SK-N-SH (cell line): ENCODE measurements at regions not wholly inside any gene's neighbourhood (a gene's known extent, or its start where the extent isn't known, plus 50 kb on each side); places are given as distances from the start of the nearest gene placed in this dataset.

Source experiments
- CTCF ChIA-PET: fragments of 300-600, 350-600 bp; formaldehyde crosslinking; extraction: SDS; loops from one replicate; lab custom pipeline; 2021; lab: Yijun Ruan, JAX
- POLR2A ChIA-PET: fragments of 350-600 bp; sonication (Branson Sonifier 250); formaldehyde crosslinking; extraction: SDS; loops from one replicate; lab custom pipeline; 2020; ENCODE audit warnings: antibody characterized with exemption, inconsistent platforms; lab: Yijun Ruan, JAX
- DNase-seq: peaks from one replicate; pipeline ENCODE4 v3.0.0; 2012
- H2AFZ ChIP-seq: fragments of 200-600 bp; sonication (generic); 2 replicates; pipeline ENCODE4 v1.8.1; 2016; ENCODE audit warnings: antibody characterized with exemption, mild to moderate bottlenecking, low read depth
- H3F3A ChIP-seq: fragments of 200-600 bp; sonication (generic); replicated peaks from 2 replicates; pipeline ENCODE3; 2016; ENCODE audit warnings: antibody characterized with exemption, mild to moderate bottlenecking; ENCODE audit not compliant: insufficient read depth
- H3K27ac ChIP-seq, 2 experiments: fragments of 200-500 bp in 1 of 2; fragments of 200-600 bp in 1 of 2; sonication (Bioruptor generic) in 1 of 2; sonication (generic), shearing (Covaris generic) in 1 of 2; 2 replicates each; pipeline versions ENCODE4 v1.5.1 to v1.6.1; 2014 to 2016; ENCODE audit warnings: low read depth in 2 of 2, inconsistent platforms in 1 of 2, low read length in 1 of 2, mild to moderate bottlenecking in 1 of 2, mixed read lengths in 1 of 2
- H3K27me3 ChIP-seq: fragments of 200-600 bp; sonication (generic), shearing (Covaris generic); 2 replicates; pipeline ENCODE4 v1.6.1; 2016; ENCODE audit warnings: mixed run types; ENCODE audit not compliant: insufficient read depth
- H3K36me3 ChIP-seq, 2 experiments: fragments of 200-500 bp in 1 of 2; fragments of 200-600 bp in 1 of 2; sonication (Bioruptor generic) in 1 of 2; sonication (generic) in 1 of 2; replicated peaks in 1 of 2; 2 replicates each; pipeline versions ENCODE3 to v1.5.1; 2014 to 2016; ENCODE audit warnings: low read length in 1 of 2, mild to moderate bottlenecking in 1 of 2; ENCODE audit not compliant: insufficient read depth in 2 of 2, control insufficient read depth in 1 of 2
- H3K4me1 ChIP-seq, 2 experiments: fragments of 200-500 bp in 1 of 2; fragments of 200-600 bp in 1 of 2; sonication (Bioruptor generic) in 1 of 2; sonication (generic), shearing (Covaris generic) in 1 of 2; 2 replicates each; pipeline versions ENCODE4 v1.5.1 to v1.6.1; 2014 to 2016; ENCODE audit warnings: low read depth in 1 of 2, low read length in 1 of 2, mixed run types in 1 of 2; ENCODE audit not compliant: insufficient read depth in 2 of 2, control insufficient read depth in 1 of 2
- H3K4me2 ChIP-seq: fragments of 200-600 bp; sonication (generic), shearing (Covaris generic); 2 replicates; pipeline ENCODE4 v1.6.1; 2017; ENCODE audit warnings: mixed run types
- H3K4me3 ChIP-seq, 2 experiments: fragments of 200-500 bp in 1 of 2; fragments of 200-600 bp in 1 of 2; sonication (Bioruptor generic) in 1 of 2; sonication (generic), shearing (Covaris generic) in 1 of 2; 2 replicates each; pipeline versions ENCODE4 v1.5.1 to v1.8.1; 2014 to 2016; ENCODE audit warnings: low read depth in 2 of 2, inconsistent platforms in 1 of 2, low read length in 1 of 2, mild to moderate bottlenecking in 1 of 2, mixed read lengths in 1 of 2, moderate library complexity in 1 of 2
- H3K79me2 ChIP-seq: fragments of 200-600 bp; sonication (generic); 2 replicates; pipeline ENCODE4 v1.8.1; 2017; ENCODE audit warnings: mild to moderate bottlenecking; ENCODE audit not compliant: insufficient read depth
- H3K9ac ChIP-seq: fragments of 200-600 bp; sonication (generic); 2 replicates; pipeline ENCODE4 v1.6.1; 2017; ENCODE audit warnings: mixed run types
- H3K9me2 ChIP-seq: fragments of 200-600 bp; sonication (generic); 2 replicates; pipeline ENCODE4 v1.6.1; 2017; ENCODE audit warnings: mixed run types
- H3K9me3 ChIP-seq: fragments of 200-600 bp; sonication (generic); 2 replicates; pipeline ENCODE4 v1.6.1; 2017; ENCODE audit warnings: mixed run types, mild to moderate bottlenecking, moderate library complexity
- H4K20me1 ChIP-seq: fragments of 200-600 bp; sonication (generic); 2 replicates; pipeline ENCODE4 v1.6.1; 2017; ENCODE audit warnings: mild to moderate bottlenecking, mixed run types; ENCODE audit not compliant: insufficient read depth
- CTCF ChIP-seq: fragments of 200-600 bp; sonication (generic); IDR thresholded peaks from 2 replicates; pipeline ENCODE4 v1.6.1; 2017; ENCODE audit warnings: antibody characterized with exemption, mild to moderate bottlenecking, moderate library complexity
- ELF1 ChIP-seq: IDR thresholded peaks from 2 replicates; pipeline ENCODE4 v1.4.0; 2012
- EP300 ChIP-seq, 2 experiments: IDR thresholded peaks; 2 replicates each; pipeline versions ENCODE4 v1.4.0 to v1.6.1; 2012; ENCODE audit warnings: borderline replicate concordance in 1 of 2, low read depth in 1 of 2, low read length in 1 of 2
- FOSL2 ChIP-seq: IDR thresholded peaks from 2 replicates; pipeline ENCODE4 v1.4.0; 2012; ENCODE audit warnings: low read depth, mild to moderate bottlenecking, moderate library complexity, borderline replicate concordance
- FOXM1 ChIP-seq: IDR thresholded peaks from 2 replicates; pipeline ENCODE4 v1.4.0; 2012; ENCODE audit warnings: low read depth, mild to moderate bottlenecking
- GABPA ChIP-seq: IDR thresholded peaks from 2 replicates; pipeline ENCODE4 v1.4.0; 2012; ENCODE audit warnings: low read depth, mild to moderate bottlenecking
- GATA2 ChIP-seq: sonication (generic); formaldehyde crosslinking; IDR thresholded peaks from 2 replicates; pipeline ENCODE4 v1.5.0; 2020; ENCODE audit warnings: mild to moderate bottlenecking, missing genetic modification reagents
- JUND ChIP-seq: IDR thresholded peaks from 2 replicates; pipeline ENCODE4 v1.4.0; 2012
- MAX ChIP-seq: IDR thresholded peaks from 2 replicates; pipeline ENCODE4 v1.4.0; 2012; ENCODE audit warnings: low read depth
- PBX3 ChIP-seq: IDR thresholded peaks from 2 replicates; pipeline ENCODE4; 2012
- POLR2AphosphoS5 ChIP-seq: IDR thresholded peaks from 2 replicates; pipeline ENCODE4 v1.6.1; 2012; ENCODE audit warnings: low read depth, low read length
- RCOR1 ChIP-seq: fragments of 150-350 bp; IDR thresholded peaks from 2 replicates; pipeline ENCODE4 v1.6.1; 2017; ENCODE audit warnings: antibody characterized with exemption, low read length
- RXRA ChIP-seq: IDR thresholded peaks from 2 replicates; pipeline ENCODE4 v1.4.0; 2012; ENCODE audit warnings: low read depth, mild to moderate bottlenecking, borderline replicate concordance
- SIN3A ChIP-seq: IDR thresholded peaks from 2 replicates; pipeline ENCODE4 v1.6.1; 2012; ENCODE audit warnings: low read depth, mild to moderate bottlenecking, low read length, moderate library complexity, borderline replicate concordance
- TAF1 ChIP-seq: IDR thresholded peaks from 2 replicates; pipeline ENCODE4 v1.6.1; 2012; ENCODE audit warnings: low read depth, mild to moderate bottlenecking, low read length, moderate library complexity, borderline replicate concordance
- USF2 ChIP-seq: fragments of 150-350 bp; IDR thresholded peaks from 2 replicates; pipeline ENCODE4 v1.6.1; 2017; ENCODE audit warnings: antibody characterized with exemption, low read length, low read depth, borderline replicate concordance
- WGBS: methylation state at CpG from one replicate; pipeline ENCODE4 v1.1.6; 2017; ENCODE audit warnings: low lambda C conversion rate; 5-methylcytosine and 5-hydroxymethylcytosine counted together
- TF ChIP-seq, protein P1 (sequence below): fragments of 150-350 bp; IDR thresholded peaks from 2 replicates; pipeline ENCODE4 v1.6.1; 2016; ENCODE audit warnings: mild to moderate bottlenecking, low read depth, low read length

DNA sequence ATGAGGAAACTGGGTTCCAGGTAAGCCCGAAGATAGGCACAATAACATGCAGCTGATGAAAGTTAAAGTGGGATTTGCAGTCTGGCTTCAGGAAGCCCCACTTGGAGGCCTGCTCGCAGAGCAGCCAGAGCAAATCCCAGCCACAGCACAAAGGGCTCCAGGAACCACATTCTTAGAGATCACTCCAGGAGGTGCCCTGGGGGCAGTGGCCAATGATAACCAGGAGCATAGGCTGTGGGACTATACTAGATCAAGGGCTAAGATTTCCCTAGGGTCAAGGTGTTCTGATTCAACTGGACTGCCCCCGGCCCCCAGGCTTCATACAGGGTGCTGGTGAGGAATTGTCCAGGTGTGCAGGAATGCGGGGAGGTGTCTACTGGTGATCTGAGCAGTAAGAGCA is 133.9 kb upstream of the PTPRT start:
- H3K4me3 ChIP-seq = no peak overlapping the region
- no peaks in the 10 kb centered on the region for H3F3A ChIP-seq
- H3K9ac ChIP-seq = no peak overlapping the region
- H3K4me2 ChIP-seq = no peak overlapping the region
- WGBS = 28% methylated on average over 3 of the region's 4 CpGs
- H3K27me3 ChIP-seq = no peaks in the 10 kb centered on the region
- no peaks in the 10 kb centered on the region for H3K9me2 ChIP-seq
- no peak for DNase-seq
- H3K4me1 ChIP-seq = no peaks in the 10 kb centered on the region; a peak in 1 of 4 replicates
- H2AFZ ChIP-seq = no peak overlapping the region
- ChIA-PET POLR2A (no interaction called here), CTCF (no interaction called here)
- H3K36me3 ChIP-seq = no peaks in the 10 kb centered on the region
- TF ChIP-seq USF2 = no peak
- TF ChIP-seq PBX3 = no peak
- TF ChIP-seq GABPA = no peak
- TF ChIP-seq FOXM1 = no peak
- TF ChIP-seq RCOR1 = no peak
- TF ChIP-seq SIN3A = no peak
- no peak for TF ChIP-seq GATA2
- TF ChIP-seq CTCF = no peak
- TF ChIP-seq FOSL2 = no peak
- no peak for TF ChIP-seq MAX
- no peak for TF ChIP-seq JUND
- TF ChIP-seq, protein P1, sequence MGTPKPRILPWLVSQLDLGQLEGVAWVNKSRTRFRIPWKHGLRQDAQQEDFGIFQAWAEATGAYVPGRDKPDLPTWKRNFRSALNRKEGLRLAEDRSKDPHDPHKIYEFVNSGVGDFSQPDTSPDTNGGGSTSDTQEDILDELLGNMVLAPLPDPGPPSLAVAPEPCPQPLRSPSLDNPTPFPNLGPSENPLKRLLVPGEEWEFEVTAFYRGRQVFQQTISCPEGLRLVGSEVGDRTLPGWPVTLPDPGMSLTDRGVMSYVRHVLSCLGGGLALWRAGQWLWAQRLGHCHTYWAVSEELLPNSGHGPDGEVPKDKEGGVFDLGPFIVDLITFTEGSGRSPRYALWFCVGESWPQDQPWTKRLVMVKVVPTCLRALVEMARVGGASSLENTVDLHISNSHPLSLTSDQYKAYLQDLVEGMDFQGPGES = no peak
- TF ChIP-seq RXRA = no peak
- no peak for TF ChIP-seq POLR2AphosphoS5
- no peak for TF ChIP-seq TAF1
- TF ChIP-seq EP300 (IDR thresholded peaks at IDR 0.05; ENCODE audit: borderline replicate concordance in 1 of 2, low read depth in 1 of 2, low read length in 1 of 2) = no peak
- TF ChIP-seq ELF1 = no peak
- H4K20me1 ChIP-seq = no peaks in the 10 kb centered on the region
- H3K27ac ChIP-seq = no peak overlapping the region
- no peaks in the 10 kb centered on the region for H3K9me3 ChIP-seq
- no peaks in the 10 kb centered on the region for H3K79me2 ChIP-seq
